Neural cell (in vitro differentiated cells): ENCODE measurements at regions not wholly inside any gene's neighbourhood (a gene's known extent, or its start where the extent isn't known, plus 50 kb on each side); places are given as distances from the start of the nearest gene placed in this dataset.
"Not testable (repeated sequence)": the region's sequence is repeated elsewhere in the genome, so short reads cannot be mapped to it uniquely, and the experiment has no call there.

Experiments
- H2AFZ ChIP-seq: fragments of 200-600, 300-800 bp; sonication (generic), shearing (Covaris generic); 2 replicates; pipeline ENCODE4 v1.6.0; 2014; ENCODE audit warnings: low read depth, mild to moderate bottlenecking, antibody characterized with exemption, low read length, moderate library complexity
- H3F3A ChIP-seq: fragments of 200-600 bp; shearing (Covaris generic); 2 replicates; pipeline ENCODE4 v1.6.1; 2016; ENCODE audit warnings: mild to moderate bottlenecking, moderate library complexity, mixed read lengths, antibody characterized with exemption, low read length; ENCODE audit not compliant: insufficient read depth, poor library complexity, severe bottlenecking
- H3K27ac ChIP-seq: fragments of 200-600, 300-800 bp; sonication (generic), shearing (Covaris generic); 2 replicates; pipeline ENCODE4 v1.5.1; 2014; ENCODE audit warnings: mild to moderate bottlenecking, low read length, moderate library complexity
- H3K27me3 ChIP-seq: fragments of 300-800, 200-600 bp; sonication (generic), shearing (Covaris generic); 2 replicates; pipeline ENCODE4 v1.6.0; 2014; ENCODE audit warnings: mild to moderate bottlenecking, low read depth, low read length, moderate library complexity; ENCODE audit not compliant: insufficient read depth
- H3K36me3 ChIP-seq: fragments of 300-800, 200-600 bp; sonication (generic), shearing (Covaris generic); 2 replicates; pipeline ENCODE4 v1.5.1; 2014; ENCODE audit warnings: mild to moderate bottlenecking, antibody characterized with exemption, low read length, moderate library complexity; ENCODE audit not compliant: insufficient read depth
- H3K4me2 ChIP-seq: fragments of 300-800, 200-600 bp; sonication (generic), shearing (Covaris generic); 2 replicates; pipeline ENCODE4 v1.6.0; 2014; ENCODE audit warnings: mild to moderate bottlenecking, low read length
- H3K4me3 ChIP-seq: fragments of 300-800, 200-600 bp; sonication (generic), shearing (Covaris generic); 2 replicates; pipeline ENCODE4 v1.5.1; 2014; ENCODE audit warnings: mild to moderate bottlenecking, low read length, moderate library complexity
- H3K79me2 ChIP-seq: fragments of 200-600 bp; shearing (Covaris generic); replicated peaks from 2 replicates; pipeline ENCODE4 v1.6.0; 2014; ENCODE audit warnings: mild to moderate bottlenecking, low read length, moderate library complexity; ENCODE audit not compliant: insufficient read depth
- H3K9ac ChIP-seq: fragments of 300-800, 200-600 bp; sonication (generic), shearing (Covaris generic); 2 replicates; pipeline ENCODE4 v1.6.1; 2016; ENCODE audit warnings: mild to moderate bottlenecking, low read length, mixed read lengths
- H3K9me2 ChIP-seq: fragments of 200-600 bp; shearing (Covaris generic); 2 replicates; pipeline ENCODE4 v1.6.1; 2016; ENCODE audit warnings: mild to moderate bottlenecking, low read length, mixed read lengths; ENCODE audit not compliant: insufficient read depth
- H3K9me3 ChIP-seq: fragments of 200-600, 300-800 bp; sonication (generic), shearing (Covaris generic); 2 replicates; pipeline ENCODE4 v1.6.1; 2016; ENCODE audit warnings: mild to moderate bottlenecking, mixed run types, low read length, moderate library complexity, mixed read lengths
- H4K20me1 ChIP-seq: fragments of 200-600 bp; shearing (Covaris generic); 2 replicates; pipeline ENCODE4 v1.6.1; 2016; ENCODE audit warnings: mild to moderate bottlenecking, mixed run types; ENCODE audit not compliant: insufficient read depth
- EP300 ChIP-seq: fragments of 450-650 bp; conservative IDR thresholded peaks from 2 replicates; pipeline ENCODE4 v1.6.1; 2014; ENCODE audit warnings: antibody characterized with exemption, mild to moderate bottlenecking, moderate library complexity; ENCODE audit not compliant: poor library complexity, severe bottlenecking
- EZH2 ChIP-seq: fragments of 200-600, 300-800 bp; shearing (Covaris generic), sonication (generic); IDR thresholded peaks from 2 replicates; pipeline ENCODE4 v1.6.1; 2014; ENCODE audit warnings: antibody characterized with exemption, low read length, borderline replicate concordance, mild to moderate bottlenecking; ENCODE audit not compliant: insufficient read depth, poor library complexity, severe bottlenecking
- MXI1 ChIP-seq: fragments of 450-650 bp; conservative IDR thresholded peaks from 2 replicates; pipeline ENCODE4 v1.6.1; 2014; ENCODE audit warnings: antibody characterized with exemption, mild to moderate bottlenecking; ENCODE audit not compliant: poor library complexity, severe bottlenecking
- POLR2AphosphoS5 ChIP-seq: IDR thresholded peaks from 2 replicates; pipeline ENCODE4 v1.6.1; 2012
- RAD21 ChIP-seq: fragments of 450-650 bp; conservative IDR thresholded peaks from 2 replicates; pipeline ENCODE4 v1.6.1; 2014; ENCODE audit warnings: antibody characterized with exemption, mild to moderate bottlenecking, moderate library complexity
- REST ChIP-seq: IDR thresholded peaks from 2 replicates; pipeline ENCODE4 v1.6.1; 2012; ENCODE audit warnings: borderline replicate concordance
- SMC3 ChIP-seq: fragments of 450-650 bp; conservative IDR thresholded peaks from 2 replicates; pipeline ENCODE4 v1.6.1; 2014; ENCODE audit warnings: antibody characterized with exemption, mild to moderate bottlenecking, moderate library complexity; ENCODE audit not compliant: poor library complexity
- TAF1 ChIP-seq: IDR thresholded peaks from 2 replicates; pipeline ENCODE4 v1.6.1; 2012; ENCODE audit warnings: low read depth
- TF ChIP-seq, protein P1 (sequence below): fragments of 450-650 bp; IDR thresholded peaks from 2 replicates; pipeline ENCODE4 v1.5.1; 2014; ENCODE audit warnings: antibody characterized with exemption, mild to moderate bottlenecking, moderate library complexity; ENCODE audit not compliant: poor library complexity, severe bottlenecking

DNA sequence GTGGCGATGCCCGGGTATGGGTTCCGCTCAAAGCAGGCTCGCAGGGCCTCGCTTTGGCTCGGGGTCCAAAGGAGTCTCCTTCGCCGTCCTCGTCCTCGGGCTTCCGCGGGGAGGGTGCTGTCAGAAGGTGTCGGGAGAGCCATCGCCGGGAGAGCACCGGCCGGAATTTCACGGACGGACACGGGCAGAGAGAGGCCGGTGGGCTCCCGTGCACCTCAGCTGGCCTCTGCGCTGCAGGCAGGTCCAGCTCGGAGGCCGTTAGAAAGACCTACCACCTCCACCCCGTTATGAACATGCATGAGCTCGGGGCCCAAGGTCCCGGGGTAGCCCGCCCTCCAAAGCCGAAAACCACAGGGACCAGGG lies 1846.0 kb upstream of the DEFB115 start:
- peaks cover 28% of the 10 kb centered on the region for H3K9me3 ChIP-seq

DNA sequence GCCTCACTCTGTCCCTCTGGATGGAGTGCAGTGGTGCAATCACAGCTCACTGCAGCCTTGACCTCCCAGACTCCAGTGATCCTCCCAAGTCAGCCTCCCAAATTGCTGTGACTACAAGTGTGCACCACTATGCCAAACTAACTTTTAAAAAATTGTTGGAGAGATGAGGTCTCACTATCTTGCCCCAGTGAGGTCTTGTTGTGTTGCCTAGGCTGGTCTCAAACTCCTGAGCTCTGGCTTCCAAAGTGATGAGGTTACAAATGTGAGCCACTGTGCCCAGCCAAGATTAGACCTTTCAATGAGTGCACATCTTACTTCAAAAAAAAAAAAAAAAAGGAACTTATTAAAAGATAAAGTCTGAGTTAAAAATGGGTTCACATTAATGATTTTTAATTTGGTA lies 1838.1 kb upstream of the DEFB115 start:
- no peak overlapping the region for H3K4me3 ChIP-seq
- TF ChIP-seq REST, result no peak
- TF ChIP-seq MXI1, result no peak
- TF ChIP-seq TAF1, result no peak
- TF ChIP-seq RAD21, result no peak
- TF ChIP-seq EZH2, result no peak
- TF ChIP-seq POLR2AphosphoS5, result no peak
- TF ChIP-seq SMC3, result no peak
- TF ChIP-seq EP300, result no peak
- TF ChIP-seq, protein P1, sequence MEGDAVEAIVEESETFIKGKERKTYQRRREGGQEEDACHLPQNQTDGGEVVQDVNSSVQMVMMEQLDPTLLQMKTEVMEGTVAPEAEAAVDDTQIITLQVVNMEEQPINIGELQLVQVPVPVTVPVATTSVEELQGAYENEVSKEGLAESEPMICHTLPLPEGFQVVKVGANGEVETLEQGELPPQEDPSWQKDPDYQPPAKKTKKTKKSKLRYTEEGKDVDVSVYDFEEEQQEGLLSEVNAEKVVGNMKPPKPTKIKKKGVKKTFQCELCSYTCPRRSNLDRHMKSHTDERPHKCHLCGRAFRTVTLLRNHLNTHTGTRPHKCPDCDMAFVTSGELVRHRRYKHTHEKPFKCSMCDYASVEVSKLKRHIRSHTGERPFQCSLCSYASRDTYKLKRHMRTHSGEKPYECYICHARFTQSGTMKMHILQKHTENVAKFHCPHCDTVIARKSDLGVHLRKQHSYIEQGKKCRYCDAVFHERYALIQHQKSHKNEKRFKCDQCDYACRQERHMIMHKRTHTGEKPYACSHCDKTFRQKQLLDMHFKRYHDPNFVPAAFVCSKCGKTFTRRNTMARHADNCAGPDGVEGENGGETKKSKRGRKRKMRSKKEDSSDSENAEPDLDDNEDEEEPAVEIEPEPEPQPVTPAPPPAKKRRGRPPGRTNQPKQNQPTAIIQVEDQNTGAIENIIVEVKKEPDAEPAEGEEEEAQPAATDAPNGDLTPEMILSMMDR, result no peak
- H3K9me3 ChIP-seq, result peaks cover 6% of the 10 kb centered on the region
- no peaks in the 10 kb centered on the region for H3F3A ChIP-seq
- H3K27me3 ChIP-seq, result no peaks in the 10 kb centered on the region
- H2AFZ ChIP-seq, result no peak overlapping the region
- no peaks in the 10 kb centered on the region for H3K79me2 ChIP-seq
- H3K9me2 ChIP-seq, result no peaks in the 10 kb centered on the region
- H3K27ac ChIP-seq, result no peak overlapping the region
- H3K36me3 ChIP-seq, result no peaks in the 10 kb centered on the region
- H4K20me1 ChIP-seq, result no peaks in the 10 kb centered on the region
- no peak overlapping the region for H3K9ac ChIP-seq
- no peak overlapping the region for H3K4me2 ChIP-seq

More for the DNA sequence above, 1846.0 kb upstream of the DEFB115 start:
- not testable (repeated sequence) for H3F3A ChIP-seq, H3K27me3 ChIP-seq, H3K4me3 ChIP-seq, H3K27ac ChIP-seq, H3K79me2 ChIP-seq, H2AFZ ChIP-seq, H3K9me2 ChIP-seq, H3K4me2 ChIP-seq, H4K20me1 ChIP-seq, H3K36me3 ChIP-seq, H3K9ac ChIP-seq

DNA sequence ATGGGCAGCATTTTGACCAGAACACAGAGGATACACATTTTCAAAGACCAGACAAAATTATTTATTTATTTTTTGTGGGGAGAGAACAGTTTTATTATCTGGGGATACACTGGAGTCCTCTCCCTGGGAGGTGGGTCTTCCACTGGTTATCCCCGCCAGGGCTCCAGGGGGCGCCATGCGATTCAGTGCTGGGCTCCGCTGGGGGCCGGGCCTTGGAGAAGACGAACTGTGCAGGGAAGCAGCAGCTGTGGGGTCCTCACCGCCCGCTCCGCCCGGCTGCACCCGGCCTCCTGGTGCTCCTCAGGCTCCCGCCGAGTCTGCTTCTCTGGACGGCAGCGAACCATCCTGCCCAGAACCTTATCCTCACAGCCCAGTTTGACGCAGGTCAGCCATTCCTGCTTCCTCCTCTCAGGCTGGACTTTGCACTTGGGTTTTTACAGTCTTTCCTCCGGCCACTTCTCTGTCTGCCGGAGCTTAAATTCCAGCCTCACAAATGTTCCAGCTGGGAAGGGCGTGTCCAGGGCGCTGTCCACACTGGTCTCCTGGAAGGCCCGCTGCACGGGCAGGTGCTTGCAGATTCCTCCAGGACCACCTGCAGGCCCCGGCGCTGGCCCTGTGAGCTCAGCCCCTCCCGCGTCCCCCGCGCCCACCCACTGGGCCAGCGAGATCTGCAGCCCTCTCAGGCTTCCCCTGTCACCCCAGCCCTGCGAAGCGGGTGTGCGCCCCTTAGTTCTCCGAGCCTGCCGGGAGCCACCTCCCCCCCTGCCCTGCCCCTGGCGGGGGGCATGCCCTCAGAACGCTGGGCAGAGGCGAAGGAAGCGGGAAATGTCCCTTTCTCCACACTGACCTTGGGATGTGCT lies 1830.0 kb upstream of the DEFB115 start:
- Histone ChIP-seq H3K27ac (no peak overlapping the region), H3K79me2 (no peaks in the 10 kb centered on the region), H4K20me1 (no peaks in the 10 kb centered on the region), H3K9me2 (no peaks in the 10 kb centered on the region), H3K9ac (no peak overlapping the region), H3K4me3 (no peak overlapping the region), H3K4me2 (no peak overlapping the region), H3K9me3 (no peaks in the 10 kb centered on the region), H3F3A (no peaks in the 10 kb centered on the region), H3K27me3 (no peaks in the 10 kb centered on the region), H2AFZ (no peak overlapping the region), H3K36me3 (no peaks in the 10 kb centered on the region)
- TF ChIP-seq POLR2AphosphoS5, result no peak
- TF ChIP-seq EZH2, result no peak
- no peak for TF ChIP-seq EP300
- TF ChIP-seq TAF1, result no peak
- TF ChIP-seq REST, result no peak
- TF ChIP-seq, protein P1, result no peak
- no peak for TF ChIP-seq SMC3
- TF ChIP-seq RAD21, result no peak
- TF ChIP-seq MXI1, result no peak
